SKM-1 (cell line): ENCODE measurements at regions not wholly inside any gene's neighbourhood (a gene's known extent, or its start where the extent isn't known, plus 50 kb on each side); places are given as distances from the start of the nearest gene placed in this dataset.
"Not testable (repeated sequence)": the region's sequence is repeated elsewhere in the genome, so short reads cannot be mapped to it uniquely, and the experiment has no call there.

Experiments used
- DNase-seq: peaks from one replicate; lab custom pipeline; 2025; ENCODE audit not compliant: unreplicated experiment; lab: John Stamatoyannopoulos, UW

- not testable (repeated sequence) for DNase-seq
Measured at GRCh38 chr7:66456431-66456830, 172.2 kb upstream of the KCTD7 start.

GRCh38 chr7:66458991-66459390 is 169.7 kb upstream of the KCTD7 start:
- DNase-seq = not testable (repeated sequence)

GRCh38 chr7:66459783-66460413 is 168.8 kb upstream of the KCTD7 start:
- not testable (repeated sequence) for DNase-seq

- DNase-seq = no peak
Measured at GRCh38 chr7:66460921-66461361, 167.7 kb upstream of the KCTD7 start.

- DNase-seq = not testable (repeated sequence)
Measured at GRCh38 chr7:66461397-66461796, 167.3 kb upstream of the KCTD7 start.

GRCh38 chr7:66462831-66463230 is 165.8 kb upstream of the KCTD7 start:
- not testable (repeated sequence) for DNase-seq

- no peak for DNase-seq
Measured at GRCh38 chr7:66464059-66464458, 164.6 kb upstream of the KCTD7 start.

- DNase-seq = no peak
Measured at GRCh38 chr7:66466081-66466600, 162.5 kb upstream of the KCTD7 start.

- DNase-seq = no peak
Measured at GRCh38 chr7:66467887-66468286, 160.8 kb upstream of the KCTD7 start.

GRCh38 chr7:66473064-66473463 is 155.6 kb upstream of the KCTD7 start:
- DNase-seq = not testable (repeated sequence)

GRCh38 chr7:66474441-66474840 is 154.2 kb upstream of the KCTD7 start:
- DNase-seq = no peak

- DNase-seq = not testable (repeated sequence)
Measured at GRCh38 chr7:66476056-66476455, 152.6 kb upstream of the KCTD7 start.

- not testable (repeated sequence) for DNase-seq
Measured at GRCh38 chr7:66477822-66478397, 150.8 kb upstream of the KCTD7 start.

- DNase-seq = not testable (repeated sequence)
Measured at GRCh38 chr7:66481229-66481628, 147.5 kb upstream of the KCTD7 start.

GRCh38 chr7:66489065-66489464 is 139.6 kb upstream of the KCTD7 start:
- DNase-seq = not testable (repeated sequence)

- DNase-seq = not testable (repeated sequence)
Measured at GRCh38 chr7:66489741-66490140, 138.9 kb upstream of the KCTD7 start.

- not testable (repeated sequence) for DNase-seq
Measured at GRCh38 chr7:66490979-66491378, 137.7 kb upstream of the KCTD7 start.

GRCh38 chr7:66492405-66492804 is 136.3 kb upstream of the KCTD7 start:
- DNase-seq = not testable (repeated sequence)

- DNase-seq = peak; percentile 93
Measured at GRCh38 chr7:66493235-66494205, 135.2 kb upstream of the KCTD7 start.

- DNase-seq = no peak
Measured at GRCh38 chr7:66497346-66497745, 131.3 kb upstream of the KCTD7 start.

- DNase-seq = no peak
Measured at GRCh38 chr7:66500087-66500486, 128.6 kb upstream of the KCTD7 start.
